A549 (cell line): ENCODE measurements at regions not wholly inside any gene's neighbourhood (a gene's known extent, or its start where the extent isn't known, plus 50 kb on each side); places are given as distances from the start of the nearest gene placed in this dataset.

ENCODE experiments used
- ATAC-seq, 2 experiments: fragments of 200-7000 bp in 1 of 2; fragments of >200 bp in 1 of 2; cut with Nextera tagmentation in 1 of 2; cut with Tn5 transposase in 1 of 2; 3 replicates each; pipeline versions ENCODE4 v1.8.0 to v1.9.1; 2018 to 2020; ENCODE audit warnings: mild to moderate bottlenecking in 1 of 2, moderate library complexity in 1 of 2
- CTCF ChIA-PET: fragments of 300-600 bp; sonication (Branson Sonifier 250); formaldehyde crosslinking; extraction: SDS; loops from one replicate; lab custom pipeline; 2021; ENCODE audit warnings: antibody characterized with exemption, inconsistent platforms; lab: Yijun Ruan, JAX
- POLR2A ChIA-PET: fragments of 350-600 bp; formaldehyde crosslinking; extraction: SDS; loops from one replicate; lab custom pipeline; 2021; ENCODE audit warnings: antibody characterized with exemption, inconsistent platforms; lab: Yijun Ruan, JAX
- DNase-seq, 2 experiments: peaks; one replicate each; pipeline versions ENCODE4 v3.0.0 to v3.0.0-alpha.2; 2011 to 2016; ENCODE audit warnings: low read depth in 1 of 2, low spot score in 1 of 2
- FAIRE-seq: peaks from 2 replicates; lab custom pipeline; 2011; peaks lifted over from hg19 to GRCh38; lab: Jason Lieb, UNC
- H3K27ac ChIP-seq, 2 experiments: fragments of >200 bp; sonication (Bioruptor Twin); formaldehyde crosslinking; 3 replicates each; pipeline ENCODE4 v1.5.1; 2016 to 2017
- H3K4me1 ChIP-seq: fragments of >200 bp; sonication (Bioruptor Twin); formaldehyde crosslinking; 3 replicates; pipeline ENCODE4 v1.6.1; 2016
- H3K4me2 ChIP-seq: fragments of >200 bp; sonication (Bioruptor Twin); formaldehyde crosslinking; 3 replicates; pipeline ENCODE4 v1.6.1; 2016
- H3K4me3 ChIP-seq: fragments of >200 bp; sonication (Bioruptor Twin); formaldehyde crosslinking; 3 replicates; pipeline ENCODE4 v1.5.1; 2016
- H3K9me3 ChIP-seq: fragments of >200 bp; sonication (Bioruptor Twin); formaldehyde crosslinking; 3 replicates; pipeline ENCODE4 v1.6.1; 2016
- BHLHE40 ChIP-seq: IDR thresholded peaks from 2 replicates; pipeline ENCODE4 v1.6.1; 2012; ENCODE audit warnings: low read depth, low read length, inconsistent platforms
- CBX2 ChIP-seq: fragments of 200-600 bp; sonication (generic); IDR thresholded peaks from 2 replicates; pipeline ENCODE4 v1.6.1; 2016; ENCODE audit warnings: low read depth, mild to moderate bottlenecking, borderline replicate concordance
- E2F6 ChIP-seq: IDR thresholded peaks from 2 replicates; pipeline ENCODE4 v1.6.1; 2012; ENCODE audit warnings: low read depth, borderline replicate concordance
- EHF ChIP-seq: fragments of 250-450 bp; sonication (Bioruptor Pico); IDR thresholded peaks from 2 replicates; pipeline ENCODE4 v1.5.0; 2020; ENCODE audit warnings: mild to moderate bottlenecking
- FOSL2 ChIP-seq, 2 experiments: fragments of 450-650 bp in 1 of 2; fragments of >200 bp in 1 of 2; sonication (Bioruptor Twin) in 1 of 2; formaldehyde crosslinking; IDR thresholded peaks; 2 replicates each; pipeline versions ENCODE4 v1.5.0 to v1.6.1; 2016 to 2020; ENCODE audit warnings: mild to moderate bottlenecking in 1 of 2, moderate library complexity in 1 of 2
- GATA3 ChIP-seq: IDR thresholded peaks from 2 replicates; pipeline ENCODE4 v1.6.1; 2012; ENCODE audit warnings: borderline replicate concordance
- HDAC2 ChIP-seq: fragments of 200-600 bp; sonication (generic); IDR thresholded peaks from 2 replicates; pipeline ENCODE4 v1.6.1; 2016
- HMGXB4 ChIP-seq: fragments of 250-450 bp; sonication (Bioruptor Pico); IDR thresholded peaks from 2 replicates; pipeline ENCODE4 v1.5.0; 2021; ENCODE audit warnings: mild to moderate bottlenecking, moderate library complexity, borderline replicate concordance
- HOXA7 ChIP-seq: fragments of 250-450 bp; sonication (Bioruptor Pico); IDR thresholded peaks from 2 replicates; pipeline ENCODE4 v1.5.0; 2020; ENCODE audit warnings: mild to moderate bottlenecking, moderate library complexity
- HOXB13 ChIP-seq: fragments of 250-450 bp; sonication (Bioruptor Pico); IDR thresholded peaks from 2 replicates; pipeline ENCODE4 v1.5.0; 2020; ENCODE audit warnings: low read depth, mild to moderate bottlenecking, moderate library complexity
- KDM1A ChIP-seq: fragments of 200-600 bp; sonication (generic); IDR thresholded peaks from 2 replicates; pipeline ENCODE4 v1.6.1; 2016; ENCODE audit warnings: low read depth, mild to moderate bottlenecking
- NPAS2 ChIP-seq: fragments of 250-450 bp; sonication (Bioruptor Pico); IDR thresholded peaks from 2 replicates; pipeline ENCODE4 v1.8.0; 2022; ENCODE audit warnings: mild to moderate bottlenecking, moderate library complexity, borderline replicate concordance
- PBX3 ChIP-seq: IDR thresholded peaks from 2 replicates; pipeline ENCODE4 v1.6.1; 2012
- RAD21 ChIP-seq, 2 experiments: fragments of >200 bp in 1 of 2; sonication (Bioruptor Twin) in 1 of 2; formaldehyde crosslinking in 1 of 2; IDR thresholded peaks in 1 of 2; conservative IDR thresholded peaks in 1 of 2; 2 replicates in 1 of 2; 3 replicates in 1 of 2; pipeline ENCODE4 v1.6.1; 2012 to 2018; ENCODE audit warnings: inconsistent platforms in 1 of 2
- RNF2 ChIP-seq: fragments of 200-600 bp; sonication (generic); IDR thresholded peaks from 2 replicates; pipeline ENCODE4 v1.6.1; 2016; ENCODE audit warnings: low read depth, mild to moderate bottlenecking, antibody characterized with exemption, moderate library complexity, borderline replicate concordance
- SMC3 ChIP-seq: fragments of >200 bp; sonication (Bioruptor Twin); formaldehyde crosslinking; IDR thresholded peaks from 3 replicates; pipeline ENCODE4 v1.6.1; 2018; ENCODE audit warnings: inconsistent platforms
- TFCP2L1 ChIP-seq: fragments of 250-450 bp; sonication (Bioruptor Pico); IDR thresholded peaks from 2 replicates; pipeline ENCODE4 v1.5.0; 2021; ENCODE audit warnings: mild to moderate bottlenecking
- ZFP36 ChIP-seq: fragments of 450-650 bp; IDR thresholded peaks from 2 replicates; pipeline ENCODE4 v1.6.1; 2014; ENCODE audit warnings: borderline replicate concordance; ENCODE audit not compliant: partially characterized antibody
- ZSCAN20 ChIP-seq: fragments of 250-450 bp; sonication (Bioruptor Pico); IDR thresholded peaks from 2 replicates; pipeline ENCODE4 v1.8.0; 2022; ENCODE audit warnings: mild to moderate bottlenecking, moderate library complexity
- WGBS: methylation state at CpG from one replicate; pipeline ENCODE4 v1.1.6; 2017; ENCODE audit errors: missing lambda C conversion rate; 5-methylcytosine and 5-hydroxymethylcytosine counted together
- TF ChIP-seq, protein P1 (sequence below): fragments of >200 bp; sonication (Bioruptor Twin); formaldehyde crosslinking; IDR thresholded peaks from 3 replicates; pipeline ENCODE4 v1.6.1; 2016
- TF ChIP-seq, protein P2 (sequence below): fragments of 450-650 bp; IDR thresholded peaks from 2 replicates; pipeline ENCODE4 v1.6.1; 2014; ENCODE audit warnings: antibody characterized with exemption

DNA sequence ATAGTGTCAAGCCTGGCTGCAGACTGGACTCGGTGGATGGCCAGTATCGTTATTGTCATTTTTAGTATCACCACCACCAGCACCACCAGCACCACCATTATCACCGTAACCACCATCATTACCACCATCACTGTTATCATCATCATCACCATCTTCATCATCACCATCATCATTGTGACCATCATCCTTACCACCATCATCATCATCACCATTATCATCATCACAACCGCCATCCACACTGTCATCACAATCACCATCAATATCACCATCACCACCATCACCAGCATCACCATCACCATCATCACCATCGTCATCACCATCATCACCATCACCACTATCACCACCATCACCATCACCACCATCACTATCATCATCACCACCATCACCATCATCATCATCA lies 65.6 kb downstream of the FOXL3 start:
- no peak for FAIRE-seq
- no peak for DNase-seq
- Histone ChIP-seq H3K27ac (no peak overlapping the region), H3K4me2 (no peak overlapping the region), H3K4me1 (no peaks in the 10 kb centered on the region), H3K4me3 (no peak overlapping the region), H3K9me3 (no peaks in the 10 kb centered on the region; the same call in 2 of the 3 replicates)
- TF ChIP-seq NPAS2: no peak
- TF ChIP-seq ZSCAN20 (CRISPR knock-in tag): no peak
- no peak for TF ChIP-seq RAD21 (conservative IDR thresholded peaks at IDR 0.05 in 1 of 2, IDR thresholded peaks at IDR 0.05 in 1 of 2)
- TF ChIP-seq ZFP36: no peak
- no peak for TF ChIP-seq HDAC2
- TF ChIP-seq HOXB13 (CRISPR knock-in tag): no peak
- TF ChIP-seq KDM1A: no peak
- no peak for TF ChIP-seq GATA3
- TF ChIP-seq E2F6: no peak
- TF ChIP-seq CBX2: no peak
- TF ChIP-seq PBX3: no peak
- TF ChIP-seq SMC3: no peak
- POLR2A ChIA-PET: no interaction called here
- CTCF ChIA-PET: no interaction called here
- WGBS: 55% methylated on average over 5 of the region's 5 CpGs
- ATAC-seq: no peak

GRCh38 chr7:356087-356486 lies 66.1 kb downstream of the FOXL3 start:
- CTCF ChIA-PET: no interaction called here
- Histone ChIP-seq H3K4me3 (no peak overlapping the region), H3K9me3 (no peaks in the 10 kb centered on the region; the same call in 2 of the 3 replicates), H3K4me1 (no peaks in the 10 kb centered on the region), H3K27ac (no peak overlapping the region), H3K4me2 (no peak overlapping the region)
- ATAC-seq (no peak), FAIRE-seq (no peak), DNase-seq (no peak)
- POLR2A ChIA-PET: no interaction called here
- 29% methylated on average over 5 of the region's 5 CpGs for WGBS
- TF ChIP-seq RNF2 (no peak), NPAS2 (no peak), HMGXB4 (CRISPR knock-in tag) (no peak), FOSL2 (IDR thresholded peaks at IDR 0.05) (no peak), FOSL2 (CRISPR knock-in tag; IDR thresholded peaks at IDR 0.05) (no peak), EHF (no peak), TFCP2L1 (CRISPR knock-in tag) (no peak), PBX3 (no peak), HOXA7 (no peak), BHLHE40 (no peak)
- TF ChIP-seq, protein P1, sequence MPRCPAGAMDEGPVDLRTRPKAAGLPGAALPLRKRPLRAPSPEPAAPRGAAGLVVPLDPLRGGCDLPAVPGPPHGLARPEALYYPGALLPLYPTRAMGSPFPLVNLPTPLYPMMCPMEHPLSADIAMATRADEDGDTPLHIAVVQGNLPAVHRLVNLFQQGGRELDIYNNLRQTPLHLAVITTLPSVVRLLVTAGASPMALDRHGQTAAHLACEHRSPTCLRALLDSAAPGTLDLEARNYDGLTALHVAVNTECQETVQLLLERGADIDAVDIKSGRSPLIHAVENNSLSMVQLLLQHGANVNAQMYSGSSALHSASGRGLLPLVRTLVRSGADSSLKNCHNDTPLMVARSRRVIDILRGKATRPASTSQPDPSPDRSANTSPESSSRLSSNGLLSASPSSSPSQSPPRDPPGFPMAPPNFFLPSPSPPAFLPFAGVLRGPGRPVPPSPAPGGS: no peak
- TF ChIP-seq, protein P2, sequence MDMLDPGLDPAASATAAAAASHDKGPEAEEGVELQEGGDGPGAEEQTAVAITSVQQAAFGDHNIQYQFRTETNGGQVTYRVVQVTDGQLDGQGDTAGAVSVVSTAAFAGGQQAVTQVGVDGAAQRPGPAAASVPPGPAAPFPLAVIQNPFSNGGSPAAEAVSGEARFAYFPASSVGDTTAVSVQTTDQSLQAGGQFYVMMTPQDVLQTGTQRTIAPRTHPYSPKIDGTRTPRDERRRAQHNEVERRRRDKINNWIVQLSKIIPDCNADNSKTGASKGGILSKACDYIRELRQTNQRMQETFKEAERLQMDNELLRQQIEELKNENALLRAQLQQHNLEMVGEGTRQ: no peak
